ENCODE measurements at regions not wholly inside any gene's neighbourhood (a gene's known extent, or its start where the extent isn't known, plus 50 kb on each side); places are given as distances from the start of the nearest gene placed in this dataset.
A peak's percentile ranks its signal among the peaks of the same experiment; 100 is the strongest.

- DNase-seq (no peak), ATAC-seq (peak in 2 of 4 donors; percentile 38 to 84)
- no peak overlapping the region for H3K27ac ChIP-seq
- H3K4me3 ChIP-seq, result no peak overlapping the region
- WGBS, 3 donors, result 80 to 85% (median 83%) methylated on average over 5 of the region's 5 CpGs
- H3K4me1 ChIP-seq, result no peaks in the 10 kb centered on the region
- no peaks in the 10 kb centered on the region for H3K36me3 ChIP-seq (ENCODE audit: insufficient read depth in 1 of 2, low read depth in 1 of 2)
- H3K27me3 ChIP-seq (ENCODE audit: insufficient read depth in 3 of 3, low read length in 2 of 3), result no peaks in the 10 kb centered on the region
- TF ChIP-seq CTCF (IDR thresholded peaks at IDR 0.05), result no peak
- H3K9me3 ChIP-seq, result no peaks in the 10 kb centered on the region
- intact Hi-C loops (cut with DNase I), result no loop called here
Observed at GRCh38 chr16:54847207-54847606, 83.5 kb upstream of the IRX5 start.

GRCh38 chr16:54846766-54847165 lies 83.9 kb upstream of the IRX5 start:
- no peaks in the 10 kb centered on the region for H3K36me3 ChIP-seq (ENCODE audit: insufficient read depth in 1 of 2, low read depth in 1 of 2)
- no peak overlapping the region for H3K27ac ChIP-seq
- TF ChIP-seq CTCF (IDR thresholded peaks at IDR 0.05), result no peak
- H3K27me3 ChIP-seq (ENCODE audit: insufficient read depth in 3 of 3, low read length in 2 of 3), result no peaks in the 10 kb centered on the region
- H3K4me3 ChIP-seq, result no peak overlapping the region
- no peaks in the 10 kb centered on the region for H3K9me3 ChIP-seq
- intact Hi-C loops (cut with DNase I), result no loop called here
- DNase-seq (no peak), ATAC-seq (peak in 3 of 4 donors; percentile 45 to 83 (median 72))
- no peaks in the 10 kb centered on the region for H3K4me1 ChIP-seq
- 42 to 57% (median 45%) methylated on average over 4 of the region's 4 CpGs for WGBS, 3 donors

GRCh38 chr16:54843424-54843750 lies 87.3 kb upstream of the IRX5 start:
- WGBS, 3 donors, result 90 to 96% (median 93%) methylated on average over 1 of the region's 1 CpG
- DNase-seq, result no peak
- Histone ChIP-seq H3K27ac (no peak overlapping the region), H3K4me3 (no peak overlapping the region), H3K4me1 (no peaks in the 10 kb centered on the region), H3K27me3 (ENCODE audit: insufficient read depth in 3 of 3, low read length in 2 of 3) (no peaks in the 10 kb centered on the region), H3K36me3 (ENCODE audit: insufficient read depth in 1 of 2, low read depth in 1 of 2) (no peaks in the 10 kb centered on the region), H3K9me3 (no peaks in the 10 kb centered on the region)
- intact Hi-C loops (cut with DNase I), result no loop called here
- no peak for ATAC-seq
- no peak for TF ChIP-seq CTCF (IDR thresholded peaks at IDR 0.05)

- H3K27ac ChIP-seq, result no peak overlapping the region
- no peaks in the 10 kb centered on the region for H3K27me3 ChIP-seq (ENCODE audit: insufficient read depth in 3 of 3, low read length in 2 of 3)
- H3K36me3 ChIP-seq (ENCODE audit: insufficient read depth in 1 of 2, low read depth in 1 of 2), result no peaks in the 10 kb centered on the region
- intact Hi-C loops (cut with DNase I), result no loop called here
- TF ChIP-seq CTCF (IDR thresholded peaks at IDR 0.05), result no peak
- H3K4me1 ChIP-seq, result no peaks in the 10 kb centered on the region
- 93 to 94% (median 93%) methylated on average over 5 of the region's 5 CpGs for WGBS, 3 donors
- no peaks in the 10 kb centered on the region for H3K9me3 ChIP-seq
- no peak for ATAC-seq
- no peak for DNase-seq
- no peak overlapping the region for H3K4me3 ChIP-seq
Observed at GRCh38 chr16:54842743-54843423, 87.8 kb upstream of the IRX5 start.

GRCh38 chr16:54829691-54830090 lies 101.0 kb upstream of the IRX5 start:
- Histone ChIP-seq H3K27me3 (ENCODE audit: insufficient read depth in 3 of 3, low read length in 2 of 3) (no peaks in the 10 kb centered on the region), H3K4me3 (no peak overlapping the region), H3K4me1 (no peaks in the 10 kb centered on the region), H3K9me3 (no peaks in the 10 kb centered on the region), H3K36me3 (ENCODE audit: insufficient read depth in 1 of 2, low read depth in 1 of 2) (no peaks in the 10 kb centered on the region), H3K27ac (no peak overlapping the region)
- no peak for TF ChIP-seq CTCF (IDR thresholded peaks at IDR 0.05)
- intact Hi-C loops (cut with DNase I), result no loop called here
- no peak for DNase-seq
- no peak for ATAC-seq
- 96 to 97% (median 97%) methylated on average over 18 to 26 of the region's 26 CpGs for whole genome bisulfite sequencing, 3 donors

Measured in psoas muscle (tissue), 7 donors.